GM23248 (cell line): ENCODE measurements at regions not wholly inside any gene's neighbourhood (a gene's known extent, or its start where the extent isn't known, plus 50 kb on each side); places are given as distances from the start of the nearest gene placed in this dataset.

Source experiments
- EZH2 ChIP-seq: fragments of 200-600 bp; sonication (generic); IDR thresholded peaks from 2 replicates; pipeline ENCODE4 v1.6.1; 2018; ENCODE audit warnings: antibody characterized with exemption, mild to moderate bottlenecking; ENCODE audit not compliant: insufficient read depth, poor library complexity, severe bottlenecking
- EZH2phosphoT487 ChIP-seq: fragments of 200-600 bp; sonication (generic); IDR thresholded peaks from 2 replicates; pipeline ENCODE4 v1.6.1; 2018; ENCODE audit warnings: antibody characterized with exemption, moderate library complexity, mild to moderate bottlenecking, low read depth; ENCODE audit not compliant: insufficient read depth

DNA sequence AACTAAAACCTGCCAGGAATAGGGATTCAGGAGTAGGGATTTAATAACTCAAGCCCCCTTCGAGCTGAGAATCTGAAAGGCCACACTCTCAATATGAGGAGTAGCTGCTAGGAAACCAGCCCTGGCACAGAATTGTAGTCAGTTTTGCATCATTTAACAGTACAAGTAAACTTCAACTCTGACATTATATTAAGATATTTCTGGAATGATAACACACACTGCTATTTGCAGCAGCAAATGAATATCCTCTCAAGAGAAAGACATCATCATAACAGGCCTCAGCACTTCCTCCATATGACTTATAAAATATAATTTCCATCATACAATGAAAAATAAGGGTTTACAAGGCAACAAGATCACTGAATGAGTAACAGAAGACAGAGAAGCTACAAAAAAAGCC, 138.2 kb upstream of the RFX3 start:
- TF ChIP-seq EZH2phosphoT487 (no peak), EZH2 (no peak)
